Activated B cell treated with CpG ODN at 0.5 μM for 24 hours (primary cell): ENCODE measurements at regions not wholly inside any gene's neighbourhood (a gene's known extent, or its start where the extent isn't known, plus 50 kb on each side); places are given as distances from the start of the nearest gene placed in this dataset.

Experiments
- ATAC-seq: fragments of 200-7000 bp; cut with Tn5 transposase; one replicate; pipeline ENCODE4 v1.10.0; 2021; ENCODE audit warnings: low read depth, mild to moderate bottlenecking, moderate library complexity
- CTCF ChIA-PET: fragments of 350-600 bp; sonication (Branson Sonifier 250); formaldehyde crosslinking; loops from one replicate; lab custom pipeline; 2021; ENCODE audit warnings: antibody characterized with exemption; lab: Charles Lee
- POLR2A ChIA-PET: fragments of 350-600 bp; sonication (Branson Sonifier 250); formaldehyde crosslinking; loops from one replicate; lab custom pipeline; 2021; ENCODE audit warnings: antibody characterized with exemption; lab: Charles Lee
- DNase-seq: peaks from one replicate; pipeline ENCODE4 v3.0.0; 2022
- H3K27ac Mint-ChIP-seq: one replicate; pipeline ENCODE4 v1.8.0; 2020; ENCODE audit warnings: mixed read lengths
- H3K27me3 Mint-ChIP-seq: one replicate; pipeline ENCODE4 v1.8.0; 2021; ENCODE audit warnings: mixed read lengths
- H3K36me3 Mint-ChIP-seq: one replicate; pipeline ENCODE4 v1.8.0; 2021; ENCODE audit warnings: low read depth, mixed read lengths
- H3K4me1 Mint-ChIP-seq: one replicate; pipeline ENCODE4 v1.8.0; 2021; ENCODE audit warnings: mixed read lengths
- H3K4me3 Mint-ChIP-seq: one replicate; pipeline ENCODE4 v1.8.0; 2020; ENCODE audit warnings: mild to moderate bottlenecking, mixed read lengths
- H3K9me3 Mint-ChIP-seq: one replicate; pipeline ENCODE4 v1.8.0; 2020; ENCODE audit warnings: mixed read lengths
- CTCF ChIP-seq: fragments of 200-600 bp; IDR thresholded peaks from one replicate; pipeline ENCODE4 v1.8.0; 2022; ENCODE audit warnings: antibody characterized with exemption, mild to moderate bottlenecking
- intact Hi-C: fragments of 100-400 bp; cut with micrococcal nuclease; formaldehyde crosslinking; loops from one replicate; pipeline ENCODE4 v1.15.1; 2024

- peaks cover 63% of the 10 kb centered on the region for H3K27me3 Mint-ChIP-seq
- no peak for TF ChIP-seq CTCF
- DNase-seq, result no peak
- H3K36me3 Mint-ChIP-seq, result no peaks in the 10 kb centered on the region
- H3K27ac Mint-ChIP-seq, result no peak overlapping the region
- no peaks in the 10 kb centered on the region for H3K9me3 Mint-ChIP-seq
- ChIA-PET CTCF (no interaction called here), POLR2A (no interaction called here)
- peaks cover 9% of the 10 kb centered on the region for H3K4me1 Mint-ChIP-seq
- ATAC-seq, result no peak
- peak overlapping the region; percentile 24 for H3K4me3 Mint-ChIP-seq
- intact Hi-C loops, result no loop called here
Measured at GRCh38 chr10:101284744-101285463, 55.6 kb upstream of the LBX1 start.

DNA sequence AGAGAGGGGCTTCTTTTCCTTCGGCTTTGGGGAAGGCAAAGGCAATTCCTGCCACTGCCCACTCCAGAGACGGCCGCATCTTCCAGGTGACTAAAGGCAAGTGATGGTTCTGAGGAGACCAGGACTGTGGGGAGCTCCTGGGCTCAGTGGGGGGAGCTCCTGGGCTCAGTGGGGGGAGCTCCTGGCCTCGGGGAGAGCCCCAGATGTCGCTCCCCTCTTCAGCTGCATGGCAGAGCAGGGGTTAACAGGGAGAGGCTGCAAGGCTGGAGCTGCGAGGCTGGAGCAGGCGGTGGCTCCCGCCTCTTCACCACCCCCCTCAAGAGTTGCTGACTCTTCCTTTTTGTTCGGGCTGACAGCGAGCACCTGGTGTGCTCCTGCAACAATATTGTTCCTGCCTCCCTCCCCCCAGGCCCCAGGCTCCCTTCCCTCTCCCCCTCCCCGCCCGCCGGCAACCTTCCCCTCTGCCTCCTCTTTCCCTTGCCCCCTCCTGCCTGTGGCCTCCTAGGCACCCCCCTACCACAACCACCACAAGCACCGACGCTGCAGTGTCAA, 56.3 kb upstream of the LBX1 start:
- Mint-ChIP-seq H3K9me3 (no peaks in the 10 kb centered on the region), H3K27me3 (peaks cover 70% of the 10 kb centered on the region), H3K27ac (no peak overlapping the region), H3K4me1 (peaks cover 12% of the 10 kb centered on the region), H3K4me3 (no peak overlapping the region), H3K36me3 (no peaks in the 10 kb centered on the region)
- no peak for TF ChIP-seq CTCF
- ChIA-PET POLR2A (no interaction called here), CTCF (interaction anchor here (1.3 kb wide), 1 partner anchor 12 kb away, joined by 3 read pairs; no protein-coding TSS in a partner anchor)
- intact Hi-C loops, result no loop called here
- DNase-seq (no peak), ATAC-seq (no peak)

GRCh38 chr10:101286248-101287046, 57.2 kb upstream of the LBX1 start:
- no peaks in the 10 kb centered on the region for H3K36me3 Mint-ChIP-seq
- no peak for TF ChIP-seq CTCF
- H3K4me1 Mint-ChIP-seq, result peaks cover 12% of the 10 kb centered on the region
- H3K4me3 Mint-ChIP-seq, result no peak overlapping the region
- CTCF ChIA-PET, result interaction anchor here (1.3 kb wide), 1 partner anchor 13 kb away, joined by 3 read pairs; no protein-coding TSS in a partner anchor
- intact Hi-C loops, result no loop called here
- ATAC-seq (no peak), DNase-seq (no peak)
- H3K27ac Mint-ChIP-seq, result no peak overlapping the region
- no peaks in the 10 kb centered on the region for H3K9me3 Mint-ChIP-seq
- peaks cover 74% of the 10 kb centered on the region for H3K27me3 Mint-ChIP-seq
- POLR2A ChIA-PET, result no interaction called here

DNA sequence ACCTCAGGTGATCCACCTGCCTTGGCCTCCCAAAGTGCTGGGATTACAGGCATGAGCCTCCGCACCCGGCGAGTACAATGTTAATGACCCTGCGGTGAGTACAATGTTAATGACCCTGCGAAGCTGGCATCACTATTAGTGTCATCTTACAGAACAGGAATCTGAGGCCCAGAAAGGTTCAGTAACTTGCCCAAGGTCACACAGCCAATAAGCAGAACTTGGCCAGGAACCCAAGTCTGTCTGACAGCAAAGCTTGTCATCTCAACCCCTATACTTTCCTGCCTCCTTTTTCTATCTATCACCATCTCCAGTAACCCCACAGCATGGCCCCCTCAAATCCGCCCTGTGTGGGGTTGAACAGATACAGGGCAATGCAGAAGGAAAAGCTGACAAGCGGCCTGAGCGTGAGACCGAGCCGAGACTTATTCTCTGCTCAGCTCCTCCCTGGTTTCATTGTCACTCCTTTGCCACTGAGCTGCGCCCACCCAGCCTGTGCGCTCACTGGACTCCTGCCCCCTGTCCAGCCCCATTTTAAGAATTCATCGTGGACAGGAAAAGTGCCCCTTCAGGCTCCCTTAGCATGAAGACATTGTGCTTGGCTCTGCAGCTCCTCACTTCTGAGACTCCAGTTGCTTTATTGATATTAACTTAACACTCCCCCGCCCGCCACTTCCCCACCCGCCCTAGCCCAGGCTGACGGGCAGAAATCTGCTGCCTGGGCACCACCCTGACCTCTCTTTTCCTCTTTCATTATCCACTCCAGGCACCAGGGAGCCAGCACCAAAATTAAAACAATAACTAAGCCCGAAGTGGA, 58.1 kb upstream of the LBX1 start:
- peaks cover 70% of the 10 kb centered on the region for H3K27me3 Mint-ChIP-seq
- DNase-seq, result no peak
- ChIA-PET CTCF (interaction anchor here (1.3 to 1.7 kb wide), 2 partner anchors 14 to 282 kb away, joined by 3 to 4 read pairs; no protein-coding TSS in a partner anchor), POLR2A (no interaction called here)
- intact Hi-C loops, result no loop called here
- H3K27ac Mint-ChIP-seq, result no peak overlapping the region
- H3K4me3 Mint-ChIP-seq, result no peak overlapping the region
- no peaks in the 10 kb centered on the region for H3K36me3 Mint-ChIP-seq
- H3K4me1 Mint-ChIP-seq, result peaks cover 15% of the 10 kb centered on the region
- no peak for TF ChIP-seq CTCF
- H3K9me3 Mint-ChIP-seq, result no peaks in the 10 kb centered on the region
- ATAC-seq, result no peak
